ENCODE measurements at regions not wholly inside any gene's neighbourhood (a gene's known extent, or its start where the extent isn't known, plus 50 kb on each side); places are given as distances from the start of the nearest gene placed in this dataset.

- no peaks in the 10 kb centered on the region for H3K27me3 Mint-ChIP-seq
- H3K27ac Mint-ChIP-seq = no peak overlapping the region
- H3K36me3 Mint-ChIP-seq = no peaks in the 10 kb centered on the region
- no peak for TF ChIP-seq CTCF (conservative IDR thresholded peaks at IDR 0.05)
- H3K4me3 Mint-ChIP-seq = no peak overlapping the region
- no peak for DNase-seq (ENCODE audit: extremely low spot score, unreplicated experiment)
- peaks cover 14% of the 10 kb centered on the region for H3K4me1 Mint-ChIP-seq (ENCODE audit: unreplicated experiment)
- H3K9me3 Mint-ChIP-seq = peaks cover 12% of the 10 kb centered on the region
Measured at GRCh38 chr15:93467337-93467736, 378.3 kb upstream of the RGMA start.

- Mint-ChIP-seq H3K27me3 (no peaks in the 10 kb centered on the region), H3K27ac (no peak overlapping the region), H3K9me3 (peaks cover 12% of the 10 kb centered on the region), H3K4me3 (no peak overlapping the region), H3K36me3 (no peaks in the 10 kb centered on the region), H3K4me1 (ENCODE audit: unreplicated experiment) (peaks cover 8% of the 10 kb centered on the region)
- DNase-seq (ENCODE audit: extremely low spot score, unreplicated experiment) = no peak
- TF ChIP-seq CTCF (conservative IDR thresholded peaks at IDR 0.05) = no peak
Measured at GRCh38 chr15:93466380-93466779, 377.4 kb upstream of the RGMA start.

- no peak for TF ChIP-seq CTCF (conservative IDR thresholded peaks at IDR 0.05)
- H3K9me3 Mint-ChIP-seq = peaks cover 7% of the 10 kb centered on the region
- H3K27me3 Mint-ChIP-seq = no peaks in the 10 kb centered on the region
- H3K4me1 Mint-ChIP-seq (ENCODE audit: unreplicated experiment) = peaks cover 15% of the 10 kb centered on the region
- no peak overlapping the region for H3K27ac Mint-ChIP-seq
- no peak for DNase-seq (ENCODE audit: extremely low spot score, unreplicated experiment)
- no peak overlapping the region for H3K4me3 Mint-ChIP-seq
- H3K36me3 Mint-ChIP-seq = peaks cover 3% of the 10 kb centered on the region
Measured at GRCh38 chr15:93462690-93463089, 373.7 kb upstream of the RGMA start.

GRCh38 chr15:93460717-93461116, 371.7 kb upstream of the RGMA start:
- Mint-ChIP-seq H3K27ac (no peak overlapping the region), H3K36me3 (peaks cover 3% of the 10 kb centered on the region), H3K4me3 (no peak overlapping the region), H3K27me3 (no peaks in the 10 kb centered on the region), H3K4me1 (ENCODE audit: unreplicated experiment) (peaks cover 11% of the 10 kb centered on the region), H3K9me3 (peaks cover 5% of the 10 kb centered on the region)
- TF ChIP-seq CTCF (conservative IDR thresholded peaks at IDR 0.05) = no peak
- no peak for DNase-seq (ENCODE audit: extremely low spot score, unreplicated experiment)

GRCh38 chr15:93459396-93459795, 370.4 kb upstream of the RGMA start:
- H3K4me1 Mint-ChIP-seq (ENCODE audit: unreplicated experiment) = peaks cover 16% of the 10 kb centered on the region
- no peak for DNase-seq (ENCODE audit: extremely low spot score, unreplicated experiment)
- no peak overlapping the region for H3K27ac Mint-ChIP-seq
- no peak overlapping the region for H3K4me3 Mint-ChIP-seq
- H3K9me3 Mint-ChIP-seq = no peaks in the 10 kb centered on the region
- TF ChIP-seq CTCF (conservative IDR thresholded peaks at IDR 0.05) = no peak
- H3K36me3 Mint-ChIP-seq = peaks cover 3% of the 10 kb centered on the region
- no peaks in the 10 kb centered on the region for H3K27me3 Mint-ChIP-seq

GRCh38 chr15:93458597-93458996, 369.6 kb upstream of the RGMA start:
- Mint-ChIP-seq H3K4me1 (ENCODE audit: unreplicated experiment) (peaks cover 18% of the 10 kb centered on the region), H3K36me3 (peaks cover 3% of the 10 kb centered on the region), H3K27me3 (no peaks in the 10 kb centered on the region), H3K9me3 (no peaks in the 10 kb centered on the region), H3K27ac (no peak overlapping the region), H3K4me3 (no peak overlapping the region)
- TF ChIP-seq CTCF (conservative IDR thresholded peaks at IDR 0.05) = no peak
- DNase-seq (ENCODE audit: extremely low spot score, unreplicated experiment) = no peak
